Activated CD4-positive, alpha-beta memory T cell treated with anti-CD3 and anti-CD28 coated beads for 36 hours (primary cell): ENCODE measurements at regions not wholly inside any gene's neighbourhood (a gene's known extent, or its start where the extent isn't known, plus 50 kb on each side); places are given as distances from the start of the nearest gene placed in this dataset.
"Not testable (repeated sequence)": the region's sequence is repeated elsewhere in the genome, so short reads cannot be mapped to it uniquely, and the experiment has no call there.

Source experiments
- CTCF ChIA-PET: fragments of 350-600 bp; sonication (Branson Sonifier 250); formaldehyde crosslinking; loops from one replicate; lab custom pipeline; 2021; ENCODE audit warnings: antibody characterized with exemption, inconsistent platforms; lab: Charles Lee
- POLR2A ChIA-PET: fragments of 350-600 bp; sonication (Branson Sonifier 250); formaldehyde crosslinking; loops from one replicate; lab custom pipeline; 2021; ENCODE audit warnings: antibody characterized with exemption; lab: Charles Lee
- DNase-seq: peaks from one replicate; pipeline ENCODE4 v3.0.0-alpha.2; 2020
- H3K27ac Mint-ChIP-seq: one replicate; pipeline ENCODE4 v1.8.0; 2021; ENCODE audit warnings: mixed read lengths
- H3K27me3 Mint-ChIP-seq: one replicate; pipeline ENCODE4 v1.8.0; 2021; ENCODE audit warnings: mixed read lengths
- H3K36me3 Mint-ChIP-seq: one replicate; pipeline ENCODE4 v1.8.0; 2021; ENCODE audit warnings: mixed read lengths
- H3K4me1 Mint-ChIP-seq: one replicate; pipeline ENCODE4 v1.8.0; 2021; ENCODE audit warnings: low read depth, mixed read lengths
- H3K4me3 Mint-ChIP-seq: one replicate; pipeline ENCODE4 v1.8.0; 2021; ENCODE audit warnings: mild to moderate bottlenecking, mixed read lengths
- H3K9me3 Mint-ChIP-seq: one replicate; pipeline ENCODE4 v1.8.0; 2021; ENCODE audit warnings: mixed read lengths
- intact Hi-C: fragments of 100-400 bp; cut with micrococcal nuclease; formaldehyde crosslinking; loops from one replicate; pipeline ENCODE4 v1.15.1; 2023

DNA sequence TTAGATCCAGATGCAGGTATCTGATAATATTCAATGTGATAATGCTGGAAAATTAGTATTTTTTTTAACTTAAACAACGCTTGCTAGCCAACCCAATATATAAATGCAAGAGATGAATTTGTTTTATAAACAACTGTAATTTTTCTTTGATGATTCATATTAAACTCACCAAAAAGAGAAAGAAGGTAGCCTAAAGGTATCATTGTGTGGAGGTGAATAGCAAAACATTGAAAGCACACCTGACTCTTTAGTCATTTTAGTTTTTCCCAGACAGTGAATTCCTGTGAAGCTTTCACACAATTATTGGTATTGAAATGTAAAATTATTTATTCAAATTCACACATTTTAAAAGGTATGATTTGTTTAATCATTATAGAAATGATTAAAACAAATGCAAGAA lies 424.0 kb downstream of the NR4A2 start:
- Mint-ChIP-seq H3K9me3 (no peaks in the 10 kb centered on the region), H3K36me3 (no peaks in the 10 kb centered on the region), H3K4me3 (no peak overlapping the region), H3K27ac (no peak overlapping the region), H3K27me3 (no peaks in the 10 kb centered on the region), H3K4me1 (no peaks in the 10 kb centered on the region)
- POLR2A ChIA-PET = no interaction called here
- no peak for DNase-seq
- CTCF ChIA-PET = no interaction called here
- intact Hi-C loops = no loop called here

GRCh38 chr2:155907211-155907610 lies 425.3 kb downstream of the NR4A2 start:
- Mint-ChIP-seq H3K4me1 (no peaks in the 10 kb centered on the region), H3K36me3 (no peaks in the 10 kb centered on the region), H3K4me3 (no peak overlapping the region), H3K27ac (no peak overlapping the region), H3K9me3 (no peaks in the 10 kb centered on the region), H3K27me3 (no peaks in the 10 kb centered on the region)
- intact Hi-C loops = no loop called here
- no peak for DNase-seq
- CTCF ChIA-PET = no interaction called here
- POLR2A ChIA-PET = no interaction called here

DNA sequence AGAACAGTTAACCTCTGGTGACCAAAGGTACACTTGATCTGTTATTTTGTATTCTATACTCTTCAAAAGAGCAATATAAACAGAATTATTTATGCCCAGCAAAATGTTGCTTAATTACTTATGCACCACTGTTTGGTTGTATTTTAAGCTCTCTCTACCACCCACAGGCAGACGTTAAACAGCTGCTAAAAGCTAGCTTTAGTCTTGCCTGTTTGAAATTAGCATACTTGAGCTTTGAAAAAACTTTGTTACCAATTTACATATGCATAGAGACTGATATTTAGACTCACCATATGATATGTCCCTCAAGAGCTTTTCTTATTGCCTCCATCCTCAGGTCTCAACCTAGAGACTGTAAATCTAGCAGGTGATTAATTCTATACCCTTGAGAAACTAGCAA lies 426.9 kb downstream of the NR4A2 start:
- ChIA-PET CTCF (no interaction called here), POLR2A (no interaction called here)
- Mint-ChIP-seq H3K4me1 (no peaks in the 10 kb centered on the region), H3K27me3 (no peaks in the 10 kb centered on the region), H3K27ac (no peak overlapping the region), H3K9me3 (no peaks in the 10 kb centered on the region), H3K36me3 (no peaks in the 10 kb centered on the region), H3K4me3 (no peak overlapping the region)
- DNase-seq = no peak
- intact Hi-C loops = no loop called here

- no peak overlapping the region for H3K4me3 Mint-ChIP-seq
- intact Hi-C loops = no loop called here
- CTCF ChIA-PET = no interaction called here
- POLR2A ChIA-PET = no interaction called here
- DNase-seq = no peak
- no peaks in the 10 kb centered on the region for H3K9me3 Mint-ChIP-seq
- no peak overlapping the region for H3K27ac Mint-ChIP-seq
- H3K36me3 Mint-ChIP-seq = no peaks in the 10 kb centered on the region
- H3K27me3 Mint-ChIP-seq = no peaks in the 10 kb centered on the region
- no peaks in the 10 kb centered on the region for H3K4me1 Mint-ChIP-seq
Measured at GRCh38 chr2:155904720-155905119, 427.8 kb downstream of the NR4A2 start.

- H3K36me3 Mint-ChIP-seq = no peaks in the 10 kb centered on the region
- DNase-seq = no peak
- no peak overlapping the region for H3K4me3 Mint-ChIP-seq
- intact Hi-C loops = no loop called here
- H3K27ac Mint-ChIP-seq = no peak overlapping the region
- no peaks in the 10 kb centered on the region for H3K9me3 Mint-ChIP-seq
- ChIA-PET POLR2A (no interaction called here), CTCF (no interaction called here)
- no peaks in the 10 kb centered on the region for H3K27me3 Mint-ChIP-seq
- H3K4me1 Mint-ChIP-seq = no peaks in the 10 kb centered on the region
Measured at GRCh38 chr2:155902635-155903034, 429.9 kb downstream of the NR4A2 start.

DNA sequence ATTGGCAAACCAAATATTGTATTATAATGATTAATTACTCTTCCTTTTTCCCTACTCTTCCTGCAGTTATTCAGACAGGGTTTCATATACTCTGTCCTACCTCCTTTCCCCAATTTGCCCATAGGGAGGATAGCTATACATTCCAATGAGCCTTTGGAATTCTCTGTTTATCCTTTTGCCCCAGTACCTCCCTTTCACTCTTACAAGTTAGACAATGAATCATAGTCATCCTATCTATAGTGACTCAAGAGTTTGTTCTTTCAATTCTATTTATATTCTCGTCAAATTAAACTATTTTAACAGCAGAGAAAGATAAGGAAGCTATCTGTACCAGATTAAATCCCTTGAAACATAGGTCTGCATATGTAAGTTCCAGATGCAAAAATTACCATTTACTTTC lies 437.5 kb downstream of the NR4A2 start:
- Mint-ChIP-seq H3K36me3 (no peaks in the 10 kb centered on the region), H3K4me3 (no peak overlapping the region), H3K27me3 (no peaks in the 10 kb centered on the region), H3K9me3 (no peaks in the 10 kb centered on the region), H3K4me1 (no peaks in the 10 kb centered on the region), H3K27ac (no peak overlapping the region)
- intact Hi-C loops = no loop called here
- ChIA-PET POLR2A (no interaction called here), CTCF (no interaction called here)
- DNase-seq = no peak

DNA sequence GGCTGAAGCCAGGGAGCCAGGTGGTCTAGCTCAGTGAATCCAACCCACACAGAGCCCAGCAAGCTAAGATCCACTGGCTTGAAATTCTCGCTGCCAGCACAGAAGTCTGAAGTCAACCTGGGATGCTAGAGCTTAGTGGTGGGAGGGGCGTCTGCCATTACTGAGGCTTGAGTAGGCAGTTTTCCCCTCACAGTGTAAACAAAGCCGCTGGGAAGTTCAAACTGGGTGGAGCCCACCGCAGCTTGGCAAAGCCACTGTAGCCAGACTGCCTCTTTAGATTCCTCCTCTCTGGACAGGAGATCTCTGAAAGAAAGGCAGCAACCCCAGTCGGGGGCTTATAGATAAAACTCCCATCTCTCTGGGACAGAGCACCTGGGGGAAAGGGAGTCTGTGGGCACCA lies 452.1 kb downstream of the NR4A2 start:
- H3K36me3 Mint-ChIP-seq, DNase-seq, CTCF ChIA-PET, H3K27ac Mint-ChIP-seq, H3K27me3 Mint-ChIP-seq, H3K4me1 Mint-ChIP-seq, intact Hi-C loops, H3K4me3 Mint-ChIP-seq, POLR2A ChIA-PET: not testable (repeated sequence)
- H3K9me3 Mint-ChIP-seq = peaks cover 40% of the 10 kb centered on the region

- H3K4me3 Mint-ChIP-seq, CTCF ChIA-PET, H3K27ac Mint-ChIP-seq, H3K4me1 Mint-ChIP-seq, H3K27me3 Mint-ChIP-seq, intact Hi-C loops, H3K36me3 Mint-ChIP-seq, DNase-seq, POLR2A ChIA-PET: not testable (repeated sequence)
- H3K9me3 Mint-ChIP-seq = peaks cover 35% of the 10 kb centered on the region
Measured at GRCh38 chr2:155879900-155880299, 452.6 kb downstream of the NR4A2 start.

DNA sequence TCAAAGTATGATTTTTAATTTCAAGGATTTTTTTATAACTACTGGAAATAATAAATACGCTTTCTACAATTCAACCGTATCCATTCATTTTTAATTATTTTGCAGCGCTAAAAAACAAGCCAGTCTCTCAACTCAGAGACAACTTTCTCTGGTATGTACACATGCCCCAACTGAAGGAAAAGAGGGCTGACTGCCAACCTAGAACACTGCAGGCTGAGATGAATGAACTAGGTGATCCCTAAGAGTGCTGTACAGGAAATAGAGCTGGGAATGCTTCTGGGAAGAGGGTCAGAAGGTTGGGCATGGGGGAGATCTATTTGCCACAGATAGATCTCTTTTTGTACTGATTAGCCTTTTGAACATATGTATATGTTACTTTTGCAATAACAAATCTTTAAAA lies 460.1 kb downstream of the NR4A2 start:
- no peak overlapping the region for H3K27ac Mint-ChIP-seq
- H3K9me3 Mint-ChIP-seq = peaks cover 20% of the 10 kb centered on the region
- H3K4me3 Mint-ChIP-seq = no peak overlapping the region
- no peak for DNase-seq
- intact Hi-C loops = no loop called here
- H3K27me3 Mint-ChIP-seq = no peaks in the 10 kb centered on the region
- ChIA-PET CTCF (no interaction called here), POLR2A (no interaction called here)
- no peaks in the 10 kb centered on the region for H3K4me1 Mint-ChIP-seq
- no peaks in the 10 kb centered on the region for H3K36me3 Mint-ChIP-seq

- Mint-ChIP-seq H3K4me1 (no peaks in the 10 kb centered on the region), H3K27me3 (no peaks in the 10 kb centered on the region), H3K36me3 (no peaks in the 10 kb centered on the region), H3K9me3 (peaks cover 20% of the 10 kb centered on the region), H3K27ac (no peak overlapping the region), H3K4me3 (no peak overlapping the region)
- DNase-seq = no peak
- POLR2A ChIA-PET = no interaction called here
- CTCF ChIA-PET = no interaction called here
- intact Hi-C loops = no loop called here
Measured at GRCh38 chr2:155871940-155872339, 460.6 kb downstream of the NR4A2 start.

DNA sequence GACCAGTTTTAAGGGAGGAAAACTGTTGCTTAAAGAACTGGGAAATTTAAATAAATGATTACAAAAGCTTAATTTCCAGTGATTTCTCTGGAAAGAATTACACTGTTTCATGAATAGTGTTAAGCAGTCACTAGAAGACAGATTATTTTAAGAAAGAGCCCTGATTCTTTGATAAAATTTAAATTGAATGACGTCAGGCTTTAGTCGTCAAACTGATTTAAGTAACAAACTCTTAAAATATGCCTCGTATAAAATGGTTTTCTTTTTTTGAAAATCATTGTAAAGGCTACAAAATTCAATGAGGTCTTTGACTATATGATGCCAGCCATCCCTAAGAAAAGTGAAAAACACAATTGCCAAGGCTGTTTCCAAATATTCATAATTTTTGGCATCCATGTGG lies 465.0 kb downstream of the NR4A2 start:
- ChIA-PET CTCF (no interaction called here), POLR2A (no interaction called here)
- H3K4me3 Mint-ChIP-seq = no peak overlapping the region
- H3K27ac Mint-ChIP-seq = no peak overlapping the region
- no peaks in the 10 kb centered on the region for H3K27me3 Mint-ChIP-seq
- H3K9me3 Mint-ChIP-seq = no peaks in the 10 kb centered on the region
- intact Hi-C loops = no loop called here
- DNase-seq = no peak
- H3K36me3 Mint-ChIP-seq = no peaks in the 10 kb centered on the region
- no peaks in the 10 kb centered on the region for H3K4me1 Mint-ChIP-seq

DNA sequence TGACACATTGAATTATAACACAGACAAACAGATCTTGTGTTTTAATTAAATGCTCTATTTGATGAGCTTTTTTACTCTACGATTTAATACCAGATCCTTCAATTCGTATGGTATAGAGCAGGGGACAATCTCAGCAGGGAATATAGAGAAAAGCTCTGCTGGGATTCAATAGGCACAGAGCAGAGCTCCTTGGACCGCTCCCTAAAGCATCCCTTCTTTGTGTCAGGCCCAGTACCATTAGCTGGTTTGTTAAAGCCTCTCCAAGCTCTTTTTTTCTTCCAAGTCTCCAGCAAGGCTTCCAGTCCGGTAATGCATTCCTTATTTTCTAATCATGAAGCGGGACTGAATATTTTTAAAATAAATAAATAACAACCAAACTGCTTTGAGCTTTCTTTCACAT lies 466.0 kb downstream of the NR4A2 start:
- Mint-ChIP-seq H3K4me1 (no peaks in the 10 kb centered on the region), H3K4me3 (no peak overlapping the region), H3K27ac (no peak overlapping the region), H3K27me3 (no peaks in the 10 kb centered on the region), H3K9me3 (no peaks in the 10 kb centered on the region), H3K36me3 (no peaks in the 10 kb centered on the region)
- ChIA-PET CTCF (no interaction called here), POLR2A (no interaction called here)
- no peak for DNase-seq
- intact Hi-C loops = no loop called here

GRCh38 chr2:155852156-155852555 lies 480.4 kb downstream of the NR4A2 start:
- no peak overlapping the region for H3K4me3 Mint-ChIP-seq
- no peaks in the 10 kb centered on the region for H3K36me3 Mint-ChIP-seq
- no peak overlapping the region for H3K27ac Mint-ChIP-seq
- POLR2A ChIA-PET = no interaction called here
- H3K27me3 Mint-ChIP-seq = no peaks in the 10 kb centered on the region
- CTCF ChIA-PET = no interaction called here
- intact Hi-C loops = no loop called here
- no peak for DNase-seq
- H3K4me1 Mint-ChIP-seq = no peaks in the 10 kb centered on the region
- H3K9me3 Mint-ChIP-seq = no peaks in the 10 kb centered on the region

- ChIA-PET POLR2A (no interaction called here), CTCF (no interaction called here)
- Mint-ChIP-seq H3K9me3 (no peaks in the 10 kb centered on the region), H3K27me3 (no peaks in the 10 kb centered on the region), H3K36me3 (no peaks in the 10 kb centered on the region), H3K27ac (no peak overlapping the region), H3K4me3 (no peak overlapping the region), H3K4me1 (no peaks in the 10 kb centered on the region)
- no peak for DNase-seq
- intact Hi-C loops = no loop called here
Measured at GRCh38 chr2:155846259-155846658, 486.3 kb downstream of the NR4A2 start.
